SK-N-SH (cell line): ENCODE measurements at regions not wholly inside any gene's neighbourhood (a gene's known extent, or its start where the extent isn't known, plus 50 kb on each side); places are given as distances from the start of the nearest gene placed in this dataset.

ENCODE experiments used
- RFX5 ChIP-seq: IDR thresholded peaks from 2 replicates; pipeline ENCODE4 v1.6.1; 2012; ENCODE audit warnings: mild to moderate bottlenecking, improper control_type of control experiment, low read length
- SMC3 ChIP-seq: IDR thresholded peaks from 2 replicates; pipeline ENCODE4 v1.6.1; 2012; ENCODE audit warnings: low read depth, low read length, improper control_type of control experiment

GRCh38 chr2:83808878-83809277 lies 650.2 kb downstream of the SUCLG1 start:
- no peak for TF ChIP-seq RFX5
- TF ChIP-seq SMC3, result no peak
